GM12874 (cell line): ENCODE measurements at regions not wholly inside any gene's neighbourhood (a gene's known extent, or its start where the extent isn't known, plus 50 kb on each side); places are given as distances from the start of the nearest gene placed in this dataset.

ENCODE experiments used
- TF ChIP-seq, protein P1 (sequence below): IDR thresholded peaks from 2 replicates; pipeline ENCODE4 v1.5.1; 2011; ENCODE audit warnings: low read depth, mild to moderate bottlenecking, control low read depth, low read length, moderate library complexity; ENCODE audit not compliant: insufficient read depth

DNA sequence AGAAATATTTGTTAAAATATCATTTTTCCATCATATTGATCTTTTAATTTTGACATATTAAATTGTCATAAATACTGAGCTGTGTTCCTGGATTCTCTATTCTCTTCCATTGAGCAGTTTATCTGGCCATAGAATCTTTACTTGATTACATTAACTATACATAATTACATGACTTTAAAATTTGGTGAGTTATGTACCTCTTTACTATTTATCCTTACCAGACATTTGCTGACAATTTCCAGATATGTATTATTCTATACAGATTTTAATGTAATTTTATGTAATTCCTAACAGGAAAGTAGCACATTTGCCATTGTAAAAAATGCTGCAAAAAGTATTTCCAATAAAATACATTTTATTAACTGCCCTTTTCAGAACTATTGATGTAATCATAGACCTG lies 770.3 kb downstream of the KCTD16 start:
- TF ChIP-seq, protein P1, sequence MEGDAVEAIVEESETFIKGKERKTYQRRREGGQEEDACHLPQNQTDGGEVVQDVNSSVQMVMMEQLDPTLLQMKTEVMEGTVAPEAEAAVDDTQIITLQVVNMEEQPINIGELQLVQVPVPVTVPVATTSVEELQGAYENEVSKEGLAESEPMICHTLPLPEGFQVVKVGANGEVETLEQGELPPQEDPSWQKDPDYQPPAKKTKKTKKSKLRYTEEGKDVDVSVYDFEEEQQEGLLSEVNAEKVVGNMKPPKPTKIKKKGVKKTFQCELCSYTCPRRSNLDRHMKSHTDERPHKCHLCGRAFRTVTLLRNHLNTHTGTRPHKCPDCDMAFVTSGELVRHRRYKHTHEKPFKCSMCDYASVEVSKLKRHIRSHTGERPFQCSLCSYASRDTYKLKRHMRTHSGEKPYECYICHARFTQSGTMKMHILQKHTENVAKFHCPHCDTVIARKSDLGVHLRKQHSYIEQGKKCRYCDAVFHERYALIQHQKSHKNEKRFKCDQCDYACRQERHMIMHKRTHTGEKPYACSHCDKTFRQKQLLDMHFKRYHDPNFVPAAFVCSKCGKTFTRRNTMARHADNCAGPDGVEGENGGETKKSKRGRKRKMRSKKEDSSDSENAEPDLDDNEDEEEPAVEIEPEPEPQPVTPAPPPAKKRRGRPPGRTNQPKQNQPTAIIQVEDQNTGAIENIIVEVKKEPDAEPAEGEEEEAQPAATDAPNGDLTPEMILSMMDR, result no peak

DNA sequence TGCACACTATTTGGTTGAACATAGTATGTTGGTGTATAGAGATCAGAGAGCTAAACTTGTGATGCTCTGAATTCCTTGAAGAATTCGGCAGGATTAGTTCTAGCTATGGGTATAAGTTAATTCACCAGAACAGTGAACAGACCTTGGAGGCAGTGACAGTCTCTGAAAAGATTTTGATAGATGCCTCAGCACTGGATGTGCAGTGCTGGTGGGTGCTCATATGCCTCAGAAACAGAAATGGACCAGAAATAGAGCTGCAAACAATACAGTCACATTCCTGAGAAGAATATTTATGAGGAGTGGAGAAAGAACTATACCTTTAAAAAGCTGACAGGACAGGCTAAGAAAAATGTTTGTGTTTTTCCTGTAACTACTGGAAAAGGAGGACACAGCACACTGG lies 747.7 kb downstream of the KCTD16 start:
- TF ChIP-seq, protein P1, result no peak

GRCh38 chr5:144915452-144915851 lies 744.8 kb downstream of the KCTD16 start:
- TF ChIP-seq, protein P1, result no peak

DNA sequence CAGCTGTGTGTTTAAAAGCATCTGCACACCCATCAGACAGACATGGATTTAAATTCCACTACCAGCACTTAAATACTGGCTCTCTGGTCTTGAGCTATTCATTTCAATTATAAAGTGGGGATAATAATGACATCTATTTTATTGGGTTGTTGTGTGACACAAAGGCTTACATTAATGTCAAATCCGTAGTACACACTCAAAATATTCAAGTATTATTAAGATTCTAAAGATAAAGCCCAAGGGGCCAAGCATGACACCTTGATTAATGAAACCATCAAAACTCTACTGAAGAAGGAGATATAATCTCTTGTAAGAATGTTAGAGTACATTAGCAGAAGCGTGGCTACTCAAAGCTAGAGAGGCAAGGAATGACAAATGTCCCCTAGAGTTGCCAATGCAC lies 743.0 kb downstream of the KCTD16 start:
- TF ChIP-seq, protein P1, result no peak

DNA sequence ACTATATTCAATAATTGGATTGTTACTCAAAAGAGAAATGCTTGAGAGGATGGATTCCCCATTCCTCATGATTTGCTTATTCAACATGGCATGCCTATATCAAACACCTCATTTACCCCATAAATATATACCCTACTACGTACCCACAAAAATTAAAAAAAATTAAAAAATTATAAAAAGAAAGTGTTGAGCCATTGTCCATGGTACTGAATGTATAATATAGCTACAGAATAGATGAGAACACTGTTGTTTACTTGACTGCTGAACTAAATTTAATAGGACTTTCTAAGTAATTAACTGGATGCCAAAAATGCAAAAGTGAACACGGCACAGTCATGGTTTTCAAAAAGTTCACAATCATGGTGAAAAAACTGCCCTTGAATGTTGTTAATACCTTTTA lies 725.8 kb downstream of the KCTD16 start:
- TF ChIP-seq, protein P1, result no peak

DNA sequence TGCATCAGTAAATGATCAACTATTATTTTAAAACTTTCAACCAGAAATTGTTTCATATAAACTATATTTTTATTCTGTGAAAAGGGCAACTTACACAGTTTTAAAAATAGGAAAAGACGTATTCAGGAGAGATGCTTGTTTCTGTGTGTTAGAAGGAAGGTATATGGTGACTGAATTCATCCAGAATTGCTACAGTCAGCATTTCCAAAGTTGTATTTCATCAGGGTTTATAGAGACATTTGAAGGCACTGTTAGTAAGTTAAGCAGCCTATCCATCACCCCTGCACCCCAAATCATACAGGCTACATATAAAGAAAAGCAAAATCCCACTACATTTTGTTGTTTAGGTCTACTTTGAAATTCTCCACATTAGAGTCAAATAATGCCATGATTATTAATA lies 716.0 kb downstream of the KCTD16 start:
- TF ChIP-seq, protein P1, result no peak

- TF ChIP-seq, protein P1, result no peak
Measured at GRCh38 chr5:144882739-144883283, 712.1 kb downstream of the KCTD16 start.
